ENCODE measurements at regions not wholly inside any gene's neighbourhood (a gene's known extent, or its start where the extent isn't known, plus 50 kb on each side); places are given as distances from the start of the nearest gene placed in this dataset.

GRCh38 chr16:82282662-82283061 lies 112.6 kb upstream of the MPHOSPH6 start:
- no peak for TF ChIP-seq ISL1 (CRISPR knock-in tag; IDR thresholded peaks at IDR 0.05)
- no peak for TF ChIP-seq PPARA (CRISPR knock-in tag; IDR thresholded peaks at IDR 0.05; ENCODE audit: borderline replicate concordance)
- TF ChIP-seq SNAI2 (CRISPR knock-in tag; IDR thresholded peaks at IDR 0.05), result no peak
- no peak for TF ChIP-seq CSRNP3 (CRISPR knock-in tag; IDR thresholded peaks at IDR 0.05)
- no peak for TF ChIP-seq ZNF70 (CRISPR knock-in tag; IDR thresholded peaks at IDR 0.05)
- TF ChIP-seq POU6F1 (CRISPR knock-in tag; IDR thresholded peaks at IDR 0.05; ENCODE audit: borderline replicate concordance, low read depth), result no peak
- TF ChIP-seq TSHZ2 (CRISPR knock-in tag; IDR thresholded peaks at IDR 0.05), result no peak
- no peak for TF ChIP-seq PATZ1 (CRISPR knock-in tag; IDR thresholded peaks at IDR 0.05; ENCODE audit: borderline replicate concordance)
- TF ChIP-seq ESRRG (CRISPR knock-in tag; IDR thresholded peaks at IDR 0.05), result no peak
- no peak for TF ChIP-seq ARNTL (CRISPR knock-in tag; IDR thresholded peaks at IDR 0.05; ENCODE audit: borderline replicate concordance, low read depth)
- no peak for TF ChIP-seq OSR1 (CRISPR knock-in tag; IDR thresholded peaks at IDR 0.05)
- no peak for TF ChIP-seq CREB5 (CRISPR knock-in tag; IDR thresholded peaks at IDR 0.05; ENCODE audit: low read depth)
- no peak for ATAC-seq

GRCh38 chr16:82281544-82281943 lies 111.5 kb upstream of the MPHOSPH6 start:
- no peak for ATAC-seq
- TF ChIP-seq TCF4 (CRISPR knock-in tag; IDR thresholded peaks at IDR 0.05; ENCODE audit: borderline replicate concordance) (no peak), ZFP30 (CRISPR knock-in tag; IDR thresholded peaks at IDR 0.05) (no peak), ZFP3 (CRISPR knock-in tag; IDR thresholded peaks at IDR 0.05) (no peak), PPARA (CRISPR knock-in tag; IDR thresholded peaks at IDR 0.05; ENCODE audit: borderline replicate concordance) (no peak), OSR1 (CRISPR knock-in tag; IDR thresholded peaks at IDR 0.05) (no peak), CSRNP3 (CRISPR knock-in tag; IDR thresholded peaks at IDR 0.05) (no peak), TSHZ2 (CRISPR knock-in tag; IDR thresholded peaks at IDR 0.05) (no peak), ARNTL (CRISPR knock-in tag; IDR thresholded peaks at IDR 0.05; ENCODE audit: borderline replicate concordance, low read depth) (no peak), ZNF8 (CRISPR knock-in tag; IDR thresholded peaks at IDR 0.05) (no peak), ESRRG (CRISPR knock-in tag; IDR thresholded peaks at IDR 0.05) (no peak), ZC3H10 (CRISPR knock-in tag; IDR thresholded peaks at IDR 0.05) (no peak), RARB (CRISPR knock-in tag; IDR thresholded peaks at IDR 0.05) (no peak), GLIS3 (CRISPR knock-in tag; IDR thresholded peaks at IDR 0.05) (no peak), ZNF70 (CRISPR knock-in tag; IDR thresholded peaks at IDR 0.05) (no peak), POU6F1 (CRISPR knock-in tag; IDR thresholded peaks at IDR 0.05; ENCODE audit: borderline replicate concordance, low read depth) (no peak), BACH2 (CRISPR knock-in tag; IDR thresholded peaks at IDR 0.05; ENCODE audit: borderline replicate concordance) (no peak), CSDC2 (CRISPR knock-in tag; IDR thresholded peaks at IDR 0.05) (no peak)

All from SK-N-SH treated with all-trans-retinoic acid at 6 μM for 48 hours (cell line).